Right renal pelvis (tissue), 4 donors: ENCODE measurements at regions not wholly inside any gene's neighbourhood (a gene's known extent, or its start where the extent isn't known, plus 50 kb on each side); places are given as distances from the start of the nearest gene placed in this dataset.
"Not testable (repeated sequence)": the region's sequence is repeated elsewhere in the genome, so short reads cannot be mapped to it uniquely, and the experiment has no call there.

Experiments
- DNase-seq, 4 donors: peaks; one replicate each; pipeline ENCODE4 v3.0.0-alpha.2; 2013; ENCODE audit warnings: low read depth in 4 of 4, low spot score in 3 of 4, missing footprints in 1 of 4

DNA sequence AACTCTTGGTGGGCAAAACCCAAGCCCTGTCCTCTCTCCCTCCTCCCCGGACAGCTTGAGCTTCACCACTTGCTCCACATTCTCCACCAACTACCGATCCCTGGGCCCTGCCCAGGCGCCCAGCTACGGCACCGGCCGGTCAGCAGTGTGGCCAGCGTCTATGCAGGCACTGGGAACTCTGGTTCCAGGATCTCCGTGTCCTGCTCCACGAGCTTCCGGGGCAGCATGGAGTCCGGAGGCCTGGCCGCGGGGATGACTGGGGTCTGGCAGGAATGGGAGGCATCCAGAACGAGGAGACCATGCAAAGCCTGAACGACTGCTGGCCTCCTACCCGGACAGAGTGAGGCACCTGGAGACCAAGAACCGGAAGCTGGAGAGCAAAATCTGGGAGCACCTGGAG, 68.9 kb upstream of the RTL6 start:
- DNase-seq = no peak

- DNase-seq = not testable (repeated sequence)
Observed at GRCh38 chr22:44562651-44563050, 64.6 kb upstream of the RTL6 start.

- no peak for DNase-seq
Observed at GRCh38 chr22:44561139-44561840, 63.3 kb upstream of the RTL6 start.

GRCh38 chr22:44558671-44559070, 60.6 kb upstream of the RTL6 start:
- DNase-seq = not testable (repeated sequence)

- DNase-seq = not testable (repeated sequence)
Observed at GRCh38 chr22:44557872-44558271, 59.8 kb upstream of the RTL6 start.

DNA sequence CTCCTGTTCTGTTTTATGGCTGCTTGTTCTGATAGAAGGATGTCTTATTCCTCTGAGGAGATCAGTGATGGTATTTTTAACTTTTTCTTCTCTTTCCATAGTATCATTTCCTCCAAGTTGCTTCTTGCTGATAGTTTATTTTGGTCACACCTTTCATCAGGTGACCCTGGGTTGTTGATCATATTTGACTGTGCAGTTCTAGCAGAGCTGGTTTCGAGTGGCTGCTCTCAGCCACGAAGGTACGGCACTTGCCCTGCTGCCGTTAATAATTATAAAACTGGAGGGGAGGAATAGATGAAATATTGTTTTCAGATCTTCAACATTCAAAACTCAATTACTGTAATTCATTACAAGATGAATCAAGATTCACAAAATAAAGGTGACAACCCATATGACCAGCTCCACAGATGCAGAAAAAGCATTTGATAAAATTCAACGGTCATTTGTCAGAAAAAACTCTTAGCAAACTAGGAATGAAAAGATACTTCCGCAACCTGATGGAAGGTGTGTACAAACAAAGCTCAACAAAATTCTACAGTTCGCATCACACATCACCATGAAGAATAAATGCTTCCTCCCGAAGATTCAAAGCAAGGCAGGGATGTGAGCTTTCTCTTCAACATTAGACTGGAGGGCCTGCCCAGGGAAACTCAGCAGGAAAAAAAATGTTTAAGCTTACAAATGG, 59.2 kb upstream of the RTL6 start:
- DNase-seq = no peak

DNA sequence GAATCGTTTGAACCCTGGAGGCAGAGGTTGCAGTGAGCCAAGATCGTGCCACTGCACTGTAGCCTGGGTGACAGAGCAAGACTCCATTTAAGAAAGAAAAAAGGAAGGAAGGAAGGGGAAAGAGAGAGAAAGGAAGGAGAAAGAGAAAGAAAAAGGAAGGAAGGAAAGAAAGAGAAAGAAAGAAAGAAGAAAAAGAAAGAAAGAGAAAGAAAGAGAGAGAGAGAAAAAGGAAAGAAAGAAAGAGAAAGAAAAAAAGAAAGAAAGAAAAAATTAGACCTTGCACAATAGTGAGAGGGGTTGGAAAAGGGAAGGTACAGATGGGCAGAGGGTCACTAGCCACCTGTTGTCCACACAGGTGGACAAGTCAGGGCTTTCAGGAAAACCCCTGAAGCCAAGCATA, 57.6 kb upstream of the RTL6 start:
- DNase-seq = no peak

DNA sequence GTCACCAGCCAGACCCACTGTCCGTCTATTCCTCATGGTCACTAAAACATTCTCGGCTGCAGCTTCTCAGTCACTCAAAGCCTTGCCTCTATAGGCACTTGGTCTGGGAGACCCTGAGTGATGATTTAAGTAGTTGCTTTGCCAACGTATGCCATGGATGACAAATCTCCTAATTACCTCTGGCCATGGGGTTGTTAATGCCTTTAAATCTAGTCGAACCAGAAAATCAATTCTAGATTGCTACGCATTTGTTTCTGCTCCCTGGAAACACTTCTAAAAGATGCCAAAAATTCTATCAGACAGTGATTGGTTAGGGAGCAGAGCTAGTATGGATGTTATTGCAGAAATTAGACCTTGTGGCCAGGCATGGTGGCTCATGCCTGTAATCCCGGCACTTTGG, 57.0 kb upstream of the RTL6 start:
- DNase-seq = no peak

GRCh38 chr22:44554411-44554810, 56.4 kb upstream of the RTL6 start:
- DNase-seq = no peak

DNA sequence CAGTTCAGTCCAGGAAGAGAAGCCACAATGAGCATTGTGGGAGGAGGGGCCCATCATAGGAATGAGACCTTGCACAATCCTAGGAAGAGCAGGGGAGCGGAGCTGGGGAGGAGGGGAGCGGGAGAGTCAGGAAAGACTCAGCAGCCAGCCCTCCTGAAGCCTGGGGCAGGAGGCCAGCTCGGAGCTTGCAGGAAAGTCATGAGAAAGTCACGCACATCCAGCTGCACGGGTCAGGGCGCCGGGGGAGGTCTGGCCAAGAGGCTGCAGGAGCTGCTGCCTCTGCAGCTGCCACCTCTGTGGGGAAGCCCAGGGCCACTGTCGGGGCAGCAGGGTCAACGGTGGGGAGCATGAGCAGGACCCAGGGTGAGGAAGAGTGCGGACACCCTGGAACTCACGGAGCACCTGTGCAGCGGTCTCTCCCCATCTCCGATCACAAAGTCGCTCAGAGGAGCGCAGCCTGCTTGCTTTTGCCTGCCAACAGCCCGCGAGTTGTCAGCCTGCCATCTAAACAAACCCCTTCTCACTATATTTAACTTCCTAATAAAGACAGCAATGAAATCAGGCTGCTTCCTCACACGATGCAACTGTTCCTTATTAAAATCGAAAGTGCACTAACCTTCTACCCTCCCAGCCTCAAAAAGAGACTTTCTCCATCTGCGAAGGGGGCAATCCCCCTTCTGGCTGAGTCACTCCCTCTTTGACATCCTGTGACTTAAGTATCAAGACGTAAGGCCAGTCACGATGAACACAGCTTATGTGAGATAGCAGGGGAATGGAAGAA, 52.9 kb upstream of the RTL6 start:
- no peak for DNase-seq

- no peak for DNase-seq
Observed at GRCh38 chr22:44549701-44550100, 51.7 kb upstream of the RTL6 start.

DNA sequence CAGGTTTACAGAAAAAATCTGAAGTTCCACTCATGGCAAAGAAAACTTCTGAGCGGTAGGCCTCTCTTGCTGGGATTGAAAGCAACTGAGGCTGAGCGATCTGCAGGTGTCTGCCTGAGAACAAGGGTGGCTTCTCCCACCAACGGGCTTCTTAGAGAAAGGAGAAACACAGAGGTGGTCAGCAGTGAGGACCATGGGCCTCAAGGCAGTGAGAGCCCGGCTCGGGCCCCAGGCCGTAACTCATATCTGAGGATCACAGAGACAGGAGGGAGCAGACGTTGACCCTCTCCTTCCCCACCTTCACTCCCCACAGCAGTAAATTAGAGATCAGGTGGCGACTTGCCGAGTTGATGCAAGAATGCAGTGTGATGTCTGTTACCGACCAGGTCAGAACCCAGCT, 50.9 kb upstream of the RTL6 start:
- DNase-seq = no peak
